Vagina (tissue), 2 donors: ENCODE measurements at regions not wholly inside any gene's neighbourhood (a gene's known extent, or its start where the extent isn't known, plus 50 kb on each side); places are given as distances from the start of the nearest gene placed in this dataset.

ENCODE experiments used
- CTCF ChIP-seq, 3 experiments: fragments of 450-650 bp in 2 of 3; fragments of 200-600 bp in 1 of 3; sonication (generic) in 1 of 3; IDR thresholded peaks; one replicate each; pipeline ENCODE4 v1.5.1; 2017 to 2019; ENCODE audit warnings: antibody characterized with exemption in 3 of 3, mild to moderate bottlenecking in 2 of 3, moderate library complexity in 2 of 3
- POLR2A ChIP-seq, 2 donors: fragments of 450-650 bp; IDR thresholded peaks; one replicate each; pipeline ENCODE4 v1.6.1; 2017; ENCODE audit warnings: antibody characterized with exemption in 2 of 2, mild to moderate bottlenecking in 2 of 2, moderate library complexity in 2 of 2
- POLR2AphosphoS5 ChIP-seq, 2 donors: sonication (generic); formaldehyde crosslinking; IDR thresholded peaks; one replicate each; pipeline ENCODE4 v1.9.0; 2017; ENCODE audit warnings: antibody characterized with exemption in 2 of 2, mild to moderate bottlenecking in 2 of 2, low read depth in 1 of 2; ENCODE audit not compliant: insufficient read depth in 1 of 2

GRCh38 chr2:71928734-71929481 is 218.8 kb downstream of the CYP26B1 start:
- TF ChIP-seq CTCF (IDR thresholded peaks at IDR 0.05) (no peak), POLR2AphosphoS5 (IDR thresholded peaks at IDR 0.05; ENCODE audit: insufficient read depth in 1 of 2, low read depth in 1 of 2) (no peak), POLR2A (IDR thresholded peaks at IDR 0.05) (no peak)
